GM21825 (cell line): ENCODE measurements at regions not wholly inside any gene's neighbourhood (a gene's known extent, or its start where the extent isn't known, plus 50 kb on each side); places are given as distances from the start of the nearest gene placed in this dataset.

Experiments
- ATAC-seq: cut with Tn5 transposase; IDR thresholded peaks from one replicate; pipeline ENCODE4 v1.9.1; 2021; ENCODE audit warnings: mild to moderate bottlenecking, moderate library complexity; ENCODE audit not compliant: unreplicated experiment

DNA sequence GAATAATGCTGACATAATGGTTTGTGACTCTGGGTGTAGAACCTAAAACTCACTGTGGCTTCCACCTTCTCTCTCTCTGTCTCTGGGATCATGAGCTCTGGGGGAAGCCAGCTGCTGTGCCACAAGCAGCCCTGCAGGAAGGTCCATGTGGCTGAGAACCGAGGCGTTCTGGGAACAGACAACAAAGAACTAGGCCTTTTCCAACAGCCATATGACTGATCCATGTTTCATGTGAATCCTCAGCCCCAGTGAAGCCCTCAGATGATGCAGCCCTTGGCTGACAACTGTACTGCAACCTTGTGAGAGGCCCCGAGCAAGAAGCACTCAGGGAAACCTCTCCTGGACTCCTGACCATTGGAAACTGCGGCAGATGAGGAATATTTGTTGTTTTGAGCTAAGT is 56.6 kb downstream of the HLA-G start:
- no peak for ATAC-seq

DNA sequence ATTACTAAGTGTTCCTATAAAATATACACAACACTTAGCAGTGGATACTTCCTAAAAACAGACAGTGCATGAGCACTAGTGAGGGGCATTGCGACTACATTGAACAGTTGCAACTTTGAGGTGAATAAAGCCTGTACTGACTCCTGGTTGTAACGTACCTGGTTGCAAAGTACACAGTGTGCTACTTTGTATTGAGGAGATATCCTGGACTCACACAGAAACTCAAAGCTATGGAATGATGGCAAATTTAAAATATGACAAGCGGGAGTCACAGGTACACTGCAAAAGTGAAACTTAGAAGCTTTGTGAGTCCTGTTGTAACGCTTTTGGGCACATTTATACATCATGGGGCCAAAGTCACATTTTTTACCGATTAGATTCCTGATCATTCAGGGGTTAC is 55.6 kb upstream of the HLA-A start:
- no peak for ATAC-seq

DNA sequence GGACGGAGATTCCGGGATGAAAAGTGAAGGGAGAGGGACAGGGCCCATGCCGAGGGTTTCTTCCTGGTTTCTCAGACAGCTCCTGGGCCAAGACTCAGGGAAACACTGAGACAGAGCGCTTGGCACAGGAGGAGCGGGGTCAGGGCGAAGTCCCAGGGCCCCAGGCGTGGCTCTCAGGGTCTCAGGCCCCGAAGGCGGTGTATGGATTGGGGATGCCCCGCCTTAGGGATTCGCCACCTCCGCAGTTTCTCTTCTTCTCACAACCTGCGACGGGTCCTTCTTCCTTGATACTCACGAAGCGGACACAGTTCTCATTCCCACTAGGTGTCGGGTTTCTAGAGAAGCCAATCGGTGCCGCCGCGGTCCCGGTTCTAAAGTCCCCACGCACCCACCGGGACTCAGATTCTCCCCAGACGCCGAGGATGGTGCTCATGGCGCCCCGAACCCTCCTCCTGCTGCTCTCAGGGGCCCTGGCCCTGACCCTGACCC is 55.0 kb upstream of the HLA-A start:
- ATAC-seq: peak; percentile 53

DNA sequence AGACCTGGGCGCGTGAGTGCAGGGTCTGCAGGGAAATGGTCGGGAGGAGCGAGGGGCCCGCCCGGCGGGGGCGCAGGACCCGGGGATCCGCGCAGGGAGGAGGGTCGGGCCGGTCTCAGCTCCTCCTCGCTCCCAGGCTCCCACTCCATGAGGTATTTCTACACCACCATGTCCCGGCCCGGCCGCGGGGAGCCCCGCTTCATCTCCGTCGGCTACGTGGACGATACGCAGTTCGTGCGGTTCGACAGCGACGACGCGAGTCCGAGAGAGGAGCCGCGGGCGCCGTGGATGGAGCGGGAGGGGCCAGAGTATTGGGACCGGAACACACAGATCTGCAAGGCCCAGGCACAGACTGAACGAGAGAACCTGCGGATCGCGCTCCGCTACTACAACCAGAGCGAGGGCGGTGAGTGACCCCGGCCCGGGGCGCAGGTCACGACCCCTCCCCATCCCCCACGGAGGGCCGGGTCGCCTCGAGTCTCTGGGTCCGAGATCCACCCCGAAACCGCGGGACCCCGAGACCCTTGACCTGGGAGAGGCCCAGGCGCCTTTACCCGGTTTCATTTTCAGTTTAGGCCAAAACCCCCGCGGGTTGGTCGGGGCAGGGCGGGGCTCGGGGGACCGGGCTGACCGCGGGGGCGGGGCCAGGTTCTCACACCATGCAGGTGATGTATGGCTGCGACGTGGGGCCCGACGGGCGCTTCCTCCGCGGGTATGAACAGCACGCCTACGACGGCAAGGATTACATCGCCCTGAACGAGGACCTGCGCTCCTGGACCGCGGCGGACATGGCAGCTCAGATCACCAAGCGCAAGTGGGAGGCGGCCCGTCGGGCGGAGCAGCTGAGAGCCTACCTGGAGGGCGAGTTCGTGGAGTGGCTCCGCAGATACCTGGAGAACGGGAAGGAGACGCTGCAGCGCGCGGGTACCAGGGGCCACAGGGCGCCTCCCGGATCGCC is 54.2 kb upstream of the HLA-A start:
- ATAC-seq: peak; percentile 47
